ENCODE measurements at regions not wholly inside any gene's neighbourhood (a gene's known extent, or its start where the extent isn't known, plus 50 kb on each side); places are given as distances from the start of the nearest gene placed in this dataset.

- BruUV-seq (replicated peaks), result no TSS peak
- no peak for ATAC-seq
- Histone ChIP-seq H3K79me2 (ENCODE audit: control insufficient read depth, insufficient read depth, low read length) (no peaks in the 10 kb centered on the region), H3K9ac (ENCODE audit: insufficient read depth in 1 of 2, low read depth in 2 of 2, low read length in 2 of 2) (no peak overlapping the region), H3K27me3 (ENCODE audit: control insufficient read depth in 2 of 2, insufficient read depth in 2 of 2, low read length in 2 of 2) (no peaks in the 10 kb centered on the region; a peak in 1 of 5 replicates), H3K4me1 (replicated peaks in 1 of 2; ENCODE audit: control insufficient read depth in 2 of 2, insufficient read depth in 2 of 2, low read length in 2 of 2) (no peaks in the 10 kb centered on the region), H3K4me2 (ENCODE audit: insufficient read depth, low read length) (no peak overlapping the region), H3K9me3 (replicated peaks; ENCODE audit: control insufficient read depth, insufficient read depth, low read depth, low read length) (no peaks in the 10 kb centered on the region), H3K27ac (ENCODE audit: extremely low read depth, low read depth, low read length) (no peak overlapping the region), H2AFZ (ENCODE audit: low read depth, low read length) (no peak overlapping the region), H4K20me1 (replicated peaks; ENCODE audit: control insufficient read depth, insufficient read depth, low read length) (no peaks in the 10 kb centered on the region), H3K9me1 (ENCODE audit: control insufficient read depth, insufficient read depth, low read length) (no peaks in the 10 kb centered on the region), H3K36me3 (ENCODE audit: control insufficient read depth, insufficient read depth, low read length) (no peaks in the 10 kb centered on the region), H3K4me3 (no peak overlapping the region)
- in situ Hi-C loops (cut with MboI) (no loop called here), intact Hi-C loops (cut with micrococcal nuclease) (no loop called here)
- no peak for DNase-seq (ENCODE audit: extremely low read depth in 1 of 4, low spot score in 3 of 4)
- no peak for FAIRE-seq
- WGBS (ENCODE audit: insufficient coverage, low coverage, missing lambda C conversion rate), result 0% methylated on average over 2 of the region's 2 CpGs
- POLR2A ChIA-PET, result no interaction called here
- TF ChIP-seq SMARCA5 (IDR thresholded peaks at IDR 0.05), result no peak
- TF ChIP-seq POLR2AphosphoS5 (IDR thresholded peaks at IDR 0.05; ENCODE audit: control insufficient read depth, insufficient read depth, low read depth, low read length), result no peak
- TF ChIP-seq PRPF4 (IDR thresholded peaks at IDR 0.05; ENCODE audit: insufficient read depth, low read depth, low read length, poor library complexity, severe bottlenecking), result no peak
- TF ChIP-seq KAT7 (CRISPR knock-in tag; IDR thresholded peaks at IDR 0.05; ENCODE audit: borderline replicate concordance), result no peak
- CTCF ChIA-PET (ENCODE audit: low intra/inter-chr PET ratio), result no interaction called here
Measured at GRCh38 chr1:232688398-232688797, 58.5 kb upstream of the SIPA1L2 start.

DNA sequence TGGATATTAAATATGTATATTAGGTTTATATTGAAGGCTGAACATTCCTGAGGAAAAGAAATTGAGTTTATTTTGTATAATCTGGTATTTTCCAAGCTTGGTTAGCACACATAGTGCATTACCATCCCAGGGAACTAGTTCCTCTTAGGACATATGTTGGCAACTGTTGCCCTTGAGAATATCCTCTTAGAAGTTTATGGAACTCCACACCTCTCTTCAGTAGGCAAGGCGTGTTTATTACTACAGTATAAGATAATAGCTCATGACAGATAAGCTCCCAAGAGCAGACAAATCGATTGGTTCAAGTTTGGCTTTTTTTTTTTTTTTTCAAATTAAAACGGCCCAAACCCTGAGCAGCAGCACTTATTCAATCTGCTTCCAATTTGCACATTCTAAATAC lies 59.8 kb upstream of the SIPA1L2 start:
- intact Hi-C loops (cut with micrococcal nuclease) (no loop called here), in situ Hi-C loops (cut with MboI) (no loop called here)
- Histone ChIP-seq H3K9me1 (ENCODE audit: control insufficient read depth, insufficient read depth, low read length) (no peaks in the 10 kb centered on the region), H3K9ac (ENCODE audit: insufficient read depth in 1 of 2, low read depth in 2 of 2, low read length in 2 of 2) (no peak overlapping the region), H3K9me3 (replicated peaks; ENCODE audit: control insufficient read depth, insufficient read depth, low read depth, low read length) (no peaks in the 10 kb centered on the region), H3K27ac (ENCODE audit: extremely low read depth, low read depth, low read length) (no peak overlapping the region), H3K79me2 (ENCODE audit: control insufficient read depth, insufficient read depth, low read length) (no peaks in the 10 kb centered on the region), H2AFZ (ENCODE audit: low read depth, low read length) (no peak overlapping the region), H3K36me3 (ENCODE audit: control insufficient read depth, insufficient read depth, low read length) (no peaks in the 10 kb centered on the region), H3K4me1 (replicated peaks in 1 of 2; ENCODE audit: control insufficient read depth in 2 of 2, insufficient read depth in 2 of 2, low read length in 2 of 2) (no peaks in the 10 kb centered on the region), H3K27me3 (ENCODE audit: control insufficient read depth in 2 of 2, insufficient read depth in 2 of 2, low read length in 2 of 2) (no peaks in the 10 kb centered on the region; a peak in 1 of 5 replicates), H4K20me1 (replicated peaks; ENCODE audit: control insufficient read depth, insufficient read depth, low read length) (no peaks in the 10 kb centered on the region), H3K4me2 (ENCODE audit: insufficient read depth, low read length) (no peak overlapping the region), H3K4me3 (no peak overlapping the region)
- TF ChIP-seq RBM39 (optimal IDR thresholded peaks at IDR 0.05; ENCODE audit: low read depth, low read length) (no peak), MEF2D (tag; conservative IDR thresholded peaks at IDR 0.05; ENCODE audit: low read depth) (no peak), KAT2B (IDR thresholded peaks at IDR 0.05; ENCODE audit: low read depth, low read length) (no peak), HBP1 (CRISPR knock-in tag; IDR thresholded peaks at IDR 0.05) (no peak), PRMT5 (CRISPR knock-in tag; IDR thresholded peaks at IDR 0.05) (no peak), HDAC6 (IDR thresholded peaks at IDR 0.05; ENCODE audit: low read depth, low read length) (no peak), TRIM24 (IDR thresholded peaks at IDR 0.05) (no peak), RHOXF2B (CRISPR knock-in tag; conservative IDR thresholded peaks at IDR 0.05) (no peak), DACH1 (IDR thresholded peaks at IDR 0.05; ENCODE audit: partially characterized antibody) (no peak), SRSF3 (IDR thresholded peaks at IDR 0.05; ENCODE audit: insufficient read depth, low read length) (no peak), TBP (optimal IDR thresholded peaks at IDR 0.05; ENCODE audit: low read depth, low read length) (no peak)
- POLR2A ChIA-PET, result interaction anchor here (0.6 kb wide), 1 partner anchor 17 kb away, joined by 4 read pairs; no protein-coding TSS in a partner anchor
- CTCF ChIA-PET (ENCODE audit: low intra/inter-chr PET ratio), result no interaction called here
- BruUV-seq (replicated peaks), result no TSS peak
- no peak for ATAC-seq
- no peak for DNase-seq (ENCODE audit: extremely low read depth in 1 of 4, low spot score in 3 of 4)
- no peak for FAIRE-seq
- WGBS (ENCODE audit: insufficient coverage, low coverage, missing lambda C conversion rate), result 2% methylated on average over 3 of the region's 3 CpGs
